Adrenal gland (tissue), 5 donors: ENCODE measurements at regions not wholly inside any gene's neighbourhood (a gene's known extent, or its start where the extent isn't known, plus 50 kb on each side); places are given as distances from the start of the nearest gene placed in this dataset.

Source experiments
- CTCF ChIP-seq, 6 experiments: fragments of 450-650 bp in 4 of 6; fragments of 200-600 bp in 2 of 6; sonication (generic) in 1 of 6; IDR thresholded peaks; 1 replicate in 5 of 6; 2 replicates in 1 of 6; pipeline versions ENCODE4 v1.5.1 to v1.8.0; 2016 to 2021; ENCODE audit warnings: antibody characterized with exemption in 6 of 6, mild to moderate bottlenecking in 2 of 6, moderate library complexity in 1 of 6
- POLR2A ChIP-seq, 2 donors: fragments of 450-650 bp; IDR thresholded peaks; one replicate each; pipeline ENCODE4 v1.6.1; 2017; ENCODE audit warnings: antibody characterized with exemption in 2 of 2, mild to moderate bottlenecking in 2 of 2, moderate library complexity in 1 of 2
- donor health status: DM: no; HTN: no; CAD: no.

DNA sequence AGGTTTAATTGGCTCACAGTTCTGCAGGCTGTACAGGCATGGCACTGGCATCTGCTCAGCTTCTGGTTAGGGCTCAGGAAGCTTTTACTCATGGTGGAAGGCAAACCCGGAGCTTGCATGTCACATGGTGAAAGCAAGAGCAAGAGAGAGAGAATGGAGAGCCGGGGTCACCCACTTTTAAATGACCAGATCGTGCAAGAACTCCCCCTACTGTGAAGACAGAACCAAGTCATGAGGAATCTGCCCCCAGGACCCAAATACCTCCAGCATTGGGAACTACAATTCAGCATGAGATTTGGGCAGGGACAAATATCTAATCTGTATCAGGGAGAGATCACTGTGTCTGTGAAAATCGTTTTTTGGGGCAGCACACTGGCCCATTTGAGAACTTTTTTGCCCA, 110.0 kb upstream of the MYO3A start:
- TF ChIP-seq CTCF (IDR thresholded peaks at IDR 0.05) (no peak), POLR2A (IDR thresholded peaks at IDR 0.05) (no peak)
